ENCODE measurements at regions not wholly inside any gene's neighbourhood (a gene's known extent, or its start where the extent isn't known, plus 50 kb on each side); places are given as distances from the start of the nearest gene placed in this dataset.
"Not testable (repeated sequence)": the region's sequence is repeated elsewhere in the genome, so short reads cannot be mapped to it uniquely, and the experiment has no call there.

GRCh38 chr4:131337936-131338335, 1811.2 kb upstream of the PCDH10 start:
- Histone ChIP-seq H3K4me3 (no peak overlapping the region), H3K9me3 (no peaks in the 10 kb centered on the region), H3K27me3 (no peaks in the 10 kb centered on the region), H3K36me3 (no peaks in the 10 kb centered on the region), H3K27ac (no peak overlapping the region), H3K4me1 (no peaks in the 10 kb centered on the region)
- WGBS, 2 donors (ENCODE audit: low coverage in 1 of 2), result 60 to 71% methylated on average over 1 to 2 of the region's 2 CpGs
- TF ChIP-seq CTCF (IDR thresholded peaks at IDR 0.05) (no peak), EP300 (IDR thresholded peaks at IDR 0.05) (no peak), POLR2AphosphoS5 (IDR thresholded peaks at IDR 0.05) (no peak), POLR2A (IDR thresholded peaks at IDR 0.05) (no peak)
- ATAC-seq, result no peak

DNA sequence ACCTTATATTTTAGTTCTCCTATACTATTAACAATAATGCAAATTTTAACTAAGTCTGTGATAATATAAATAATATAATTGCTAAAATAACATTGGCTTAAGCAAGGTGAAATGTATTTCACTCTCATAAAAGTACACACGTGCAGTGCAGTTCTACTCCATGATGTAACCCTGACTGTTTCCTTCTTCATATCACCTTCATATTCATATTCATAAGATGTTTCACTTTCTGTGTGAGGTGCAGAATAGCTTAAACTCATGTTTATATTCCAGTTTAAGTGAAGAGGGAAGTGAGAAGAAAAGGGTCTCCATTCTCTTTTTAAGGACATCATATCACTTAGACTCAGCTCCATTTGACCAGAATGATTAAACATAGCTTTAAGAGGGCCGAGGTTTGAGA, 1810.0 kb upstream of the PCDH10 start:
- H3K27ac ChIP-seq, result no peak overlapping the region
- H3K36me3 ChIP-seq, result no peaks in the 10 kb centered on the region
- 71 to 93% methylated on average over 2 of the region's 2 CpGs for WGBS, 2 donors (ENCODE audit: low coverage in 1 of 2)
- TF ChIP-seq CTCF (IDR thresholded peaks at IDR 0.05) (no peak), POLR2AphosphoS5 (IDR thresholded peaks at IDR 0.05) (no peak), POLR2A (IDR thresholded peaks at IDR 0.05) (no peak), EP300 (IDR thresholded peaks at IDR 0.05) (no peak)
- no peak overlapping the region for H3K4me3 ChIP-seq
- no peak for ATAC-seq
- H3K27me3 ChIP-seq, result no peaks in the 10 kb centered on the region
- H3K4me1 ChIP-seq, result no peaks in the 10 kb centered on the region
- no peaks in the 10 kb centered on the region for H3K9me3 ChIP-seq

DNA sequence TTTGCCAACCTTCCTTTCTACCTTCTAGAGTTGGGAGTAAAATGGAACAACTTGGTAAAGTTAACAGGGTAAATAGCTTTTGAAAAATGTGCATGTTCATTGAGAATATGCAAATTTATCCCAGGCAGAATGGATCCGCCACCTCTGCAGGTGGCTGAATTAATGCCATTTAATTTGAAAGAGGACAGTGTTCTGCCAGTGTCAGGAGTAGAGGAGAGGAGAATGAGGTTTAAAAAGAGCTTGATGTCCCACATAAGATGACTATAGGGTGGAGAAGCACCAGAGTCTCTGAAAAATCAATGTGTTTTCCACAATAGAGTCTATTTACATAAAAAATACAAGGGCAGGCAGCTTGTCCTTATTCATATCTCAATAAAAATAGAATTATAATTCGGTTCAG, 1804.3 kb upstream of the PCDH10 start:
- no peaks in the 10 kb centered on the region for H3K36me3 ChIP-seq
- H3K9me3 ChIP-seq, result no peaks in the 10 kb centered on the region
- H3K4me1 ChIP-seq, result no peaks in the 10 kb centered on the region
- no peak for TF ChIP-seq POLR2A (IDR thresholded peaks at IDR 0.05)
- no peak for TF ChIP-seq POLR2AphosphoS5 (IDR thresholded peaks at IDR 0.05)
- TF ChIP-seq CTCF (IDR thresholded peaks at IDR 0.05), result no peak
- H3K27ac ChIP-seq, result no peak overlapping the region
- ATAC-seq, result no peak
- H3K27me3 ChIP-seq, result no peaks in the 10 kb centered on the region
- 86 to 88% methylated on average over 2 of the region's 2 CpGs for WGBS, 2 donors (ENCODE audit: low coverage in 1 of 2)
- no peak overlapping the region for H3K4me3 ChIP-seq

GRCh38 chr4:131347816-131348215, 1801.3 kb upstream of the PCDH10 start:
- Histone ChIP-seq H3K9me3 (no peaks in the 10 kb centered on the region), H3K27me3 (no peaks in the 10 kb centered on the region), H3K36me3 (no peaks in the 10 kb centered on the region), H3K27ac (no peak overlapping the region), H3K4me1 (no peaks in the 10 kb centered on the region), H3K4me3 (no peak overlapping the region)
- no peak for ATAC-seq
- no peak for TF ChIP-seq POLR2AphosphoS5 (IDR thresholded peaks at IDR 0.05)
- no peak for TF ChIP-seq POLR2A (IDR thresholded peaks at IDR 0.05)
- no peak for TF ChIP-seq EP300 (IDR thresholded peaks at IDR 0.05)
- TF ChIP-seq CTCF (IDR thresholded peaks at IDR 0.05), result no peak
- 39 to 61% methylated on average over 2 of the region's 2 CpGs for WGBS, 2 donors (ENCODE audit: low coverage in 1 of 2)

GRCh38 chr4:131348263-131348662, 1800.8 kb upstream of the PCDH10 start:
- H3K27ac ChIP-seq, result no peak overlapping the region
- TF ChIP-seq CTCF (IDR thresholded peaks at IDR 0.05) (no peak), EP300 (IDR thresholded peaks at IDR 0.05) (no peak), POLR2A (IDR thresholded peaks at IDR 0.05) (no peak), POLR2AphosphoS5 (IDR thresholded peaks at IDR 0.05) (no peak)
- no peaks in the 10 kb centered on the region for H3K36me3 ChIP-seq
- ATAC-seq, result no peak
- no peak overlapping the region for H3K4me3 ChIP-seq
- H3K27me3 ChIP-seq, result no peaks in the 10 kb centered on the region
- H3K4me1 ChIP-seq, result no peaks in the 10 kb centered on the region
- WGBS, 2 donors (ENCODE audit: low coverage in 1 of 2), result 56 to 73% methylated on average over 2 of the region's 2 CpGs
- no peaks in the 10 kb centered on the region for H3K9me3 ChIP-seq

GRCh38 chr4:131352371-131352770, 1796.7 kb upstream of the PCDH10 start:
- H3K4me3 ChIP-seq, H3K36me3 ChIP-seq, H3K4me1 ChIP-seq, H3K27me3 ChIP-seq, ATAC-seq, H3K27ac ChIP-seq, H3K9me3 ChIP-seq: not testable (repeated sequence)
- WGBS, 2 donors (ENCODE audit: low coverage in 1 of 2), result 92 to 96% methylated on average over 10 to 14 of the region's 19 CpGs

Measured in gastroesophageal sphincter (tissue), 4 donors.